Transverse colon (tissue), 4 donors: ENCODE measurements at regions not wholly inside any gene's neighbourhood (a gene's known extent, or its start where the extent isn't known, plus 50 kb on each side); places are given as distances from the start of the nearest gene placed in this dataset.
"Not testable (repeated sequence)": the region's sequence is repeated elsewhere in the genome, so short reads cannot be mapped to it uniquely, and the experiment has no call there.

Experiments used
- CTCF ChIP-seq, 5 experiments: fragments of 200-600 bp in 3 of 5; fragments of 450-650 bp in 2 of 5; sonication (generic) in 3 of 5; IDR thresholded peaks; 1 replicate in 2 of 5; 2 replicates in 3 of 5; pipeline ENCODE4 v1.5.1; 2016 to 2017; ENCODE audit warnings: antibody characterized with exemption in 5 of 5, inconsistent platforms in 3 of 5, mild to moderate bottlenecking in 2 of 5, moderate library complexity in 1 of 5
- POLR2A ChIP-seq: fragments of 450-650 bp; IDR thresholded peaks from one replicate; pipeline ENCODE4 v1.6.1; 2016; ENCODE audit warnings: antibody characterized with exemption, mild to moderate bottlenecking, moderate library complexity
- POLR2AphosphoS5 ChIP-seq, 3 donors: sonication (generic); formaldehyde crosslinking; IDR thresholded peaks; one replicate each; pipeline ENCODE4 v1.6.1; 2016; ENCODE audit warnings: antibody characterized with exemption in 3 of 3

- not testable (repeated sequence) for TF ChIP-seq CTCF (IDR thresholded peaks at IDR 0.05); POLR2A; POLR2AphosphoS5 (IDR thresholded peaks at IDR 0.05)
These were observed 363.6 kb upstream of the UMPS start for GRCh38 chr3:124366655-124367054.
